NCI-H748 (cell line): ENCODE measurements at regions not wholly inside any gene's neighbourhood (a gene's known extent, or its start where the extent isn't known, plus 50 kb on each side); places are given as distances from the start of the nearest gene placed in this dataset.
"Not testable (repeated sequence)": the region's sequence is repeated elsewhere in the genome, so short reads cannot be mapped to it uniquely, and the experiment has no call there.

Source experiments
- DNase-seq: peaks from one replicate; lab custom pipeline; 2025; ENCODE audit not compliant: unreplicated experiment; lab: John Stamatoyannopoulos, UW

DNA sequence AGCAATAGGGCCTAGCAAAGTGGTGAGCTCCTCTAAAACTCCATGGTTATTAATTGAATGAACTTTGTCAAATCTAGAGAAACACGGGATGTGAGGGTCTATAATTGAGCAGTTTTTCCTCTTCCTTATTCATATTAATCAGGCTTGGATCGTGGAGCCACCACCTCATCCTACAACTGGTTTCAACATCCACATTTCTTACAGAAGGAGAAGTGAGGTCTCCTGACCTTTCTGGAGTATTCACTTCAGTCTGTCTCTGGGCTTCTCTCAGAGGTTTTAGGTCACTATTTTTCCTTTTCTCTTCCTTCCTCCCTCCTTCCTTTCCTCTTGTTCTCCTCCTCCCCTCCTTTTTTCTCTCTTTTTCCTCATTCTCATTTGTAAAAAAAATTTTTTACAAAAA, 177.3 kb upstream of the ACTBL2 start:
- no peak for DNase-seq

DNA sequence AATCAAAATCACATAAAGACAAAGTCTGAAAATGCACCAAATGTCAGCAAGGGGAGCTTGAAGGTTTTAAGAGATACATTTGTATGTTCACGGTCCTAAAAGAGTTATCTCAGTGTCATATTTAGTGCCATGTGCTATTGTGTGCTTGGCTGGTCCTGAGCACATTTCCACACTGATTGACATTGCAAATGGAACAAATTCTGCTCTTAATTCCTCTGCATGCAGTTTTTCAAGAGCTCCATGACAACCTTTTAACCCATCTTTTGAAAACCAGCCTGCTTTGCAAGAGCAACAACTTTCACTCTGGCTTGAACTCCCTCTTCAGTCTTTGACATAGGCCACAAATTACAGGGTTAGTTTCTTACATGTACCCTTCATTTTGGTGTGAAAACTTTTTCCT, 175.4 kb upstream of the ACTBL2 start:
- no peak for DNase-seq

DNA sequence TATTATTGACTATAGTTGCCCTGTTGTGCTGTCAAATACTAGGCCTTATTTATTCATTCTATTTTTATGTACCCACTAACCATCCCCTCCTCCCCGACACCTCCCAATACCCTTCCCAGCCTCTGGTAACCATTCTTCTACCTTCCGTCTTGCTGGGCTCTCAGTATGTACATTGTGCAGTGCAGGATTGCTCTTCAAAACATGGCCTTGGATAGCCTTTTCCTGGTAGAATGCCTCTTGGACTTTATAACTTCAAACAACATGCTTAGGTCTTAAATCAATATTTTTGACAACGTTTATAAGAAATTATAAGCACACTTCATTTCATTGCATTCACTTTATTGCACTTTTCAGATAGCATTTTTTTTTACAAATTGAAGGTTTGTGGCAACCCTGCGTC, 172.6 kb upstream of the ACTBL2 start:
- no peak for DNase-seq

DNA sequence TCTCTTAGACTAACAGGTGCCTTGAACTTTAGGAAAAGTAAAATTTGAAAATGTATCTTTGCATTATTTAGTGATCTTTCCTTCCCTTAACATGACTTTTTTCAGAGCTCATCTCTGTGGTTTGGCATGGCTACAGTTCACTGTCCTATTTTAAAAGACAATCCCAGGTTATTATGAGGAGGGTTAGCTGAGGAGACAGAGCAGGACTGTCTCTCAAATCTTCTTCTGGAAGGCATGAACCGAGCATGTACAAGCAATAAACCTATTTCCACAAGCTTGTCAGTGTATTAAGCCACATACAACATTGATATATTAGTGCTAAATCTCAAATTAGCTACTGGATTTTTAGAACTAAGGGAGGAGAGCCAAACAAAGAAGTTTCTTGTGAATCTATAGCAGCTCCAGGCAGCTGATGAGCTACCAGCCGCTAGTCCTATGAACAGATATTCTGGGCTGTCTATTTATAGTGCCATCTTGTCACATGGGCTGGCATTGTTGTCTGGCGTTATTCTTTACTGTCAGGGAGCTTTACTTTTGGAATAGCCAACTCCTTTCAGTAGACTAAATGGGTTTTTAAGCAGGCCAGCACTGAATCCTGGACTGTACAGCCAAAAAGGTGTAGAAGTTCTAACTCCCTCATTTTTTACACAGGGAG, 171.2 kb upstream of the ACTBL2 start:
- no peak for DNase-seq

DNA sequence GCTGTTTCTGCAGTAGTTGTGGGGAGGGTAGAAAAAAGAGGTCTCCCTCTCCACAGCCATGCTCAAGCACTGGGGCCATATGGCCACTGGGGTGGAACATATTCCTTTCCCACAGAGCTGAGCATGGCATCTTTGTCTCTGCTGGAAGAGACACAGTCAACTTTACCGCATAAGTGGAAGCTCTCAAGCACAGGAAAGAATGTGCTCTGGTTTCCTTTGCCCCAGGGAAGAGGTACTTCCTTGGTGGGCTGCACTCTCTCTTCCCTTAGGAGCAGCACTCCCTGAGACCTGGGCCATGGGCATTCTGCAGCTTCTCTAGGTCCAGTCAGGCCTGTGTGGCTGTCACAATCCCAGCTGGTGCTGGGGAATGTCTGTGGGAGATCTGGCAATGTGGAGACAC, 168.5 kb upstream of the ACTBL2 start:
- no peak for DNase-seq

DNA sequence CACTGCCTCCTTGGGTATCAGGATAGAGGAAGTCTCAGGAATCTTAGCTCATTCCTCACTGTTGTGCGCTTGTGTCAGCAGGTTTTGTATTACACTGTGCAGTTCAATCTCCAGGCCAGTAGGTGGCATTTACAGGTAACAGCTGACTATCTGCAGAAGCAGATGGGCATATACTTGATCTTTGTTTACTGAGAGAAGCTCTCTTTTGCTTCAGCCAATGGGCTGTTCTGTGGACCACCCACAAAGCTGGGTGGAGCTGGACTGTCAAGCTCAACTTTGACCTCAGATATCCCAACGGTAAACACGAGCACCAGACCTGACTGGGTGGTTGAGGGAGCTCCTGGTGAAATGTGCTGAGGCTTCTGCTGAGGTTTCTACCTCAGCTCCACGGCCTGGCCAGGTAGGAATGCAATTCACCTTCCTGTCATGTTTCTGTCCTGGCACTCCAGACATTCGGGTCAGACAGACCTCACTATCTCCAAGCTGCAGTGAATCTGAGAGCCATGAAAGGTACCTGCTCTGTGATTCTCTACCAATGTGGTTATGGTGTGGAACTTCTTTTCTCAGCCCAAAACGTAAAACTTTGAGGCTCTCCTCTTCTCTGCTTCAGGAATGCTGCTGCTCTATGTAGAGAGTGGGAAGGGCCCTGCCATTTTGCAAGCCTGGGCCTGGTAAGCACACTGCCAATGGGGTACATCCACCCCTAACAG, 167.9 kb upstream of the ACTBL2 start:
- peak; percentile 85 for DNase-seq

DNA sequence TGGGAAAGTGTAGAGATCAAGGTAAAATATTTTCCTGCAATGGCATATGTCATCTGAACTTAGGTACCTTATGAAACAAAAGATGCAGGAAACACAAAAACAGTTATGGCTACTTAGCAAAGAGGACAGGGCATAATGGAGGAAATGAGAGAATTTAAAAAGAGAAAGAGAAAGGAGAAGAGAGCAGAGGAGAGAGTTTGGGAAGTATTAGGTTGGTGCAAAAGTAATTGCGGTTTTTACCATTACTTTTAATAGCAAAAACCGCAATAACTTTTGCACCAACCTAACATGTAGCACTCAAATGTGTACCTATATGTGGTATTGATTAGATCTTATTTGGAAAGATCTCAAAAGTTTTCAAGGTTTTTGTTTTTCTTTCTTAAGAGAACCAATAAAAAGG, 160.1 kb upstream of the ACTBL2 start:
- no peak for DNase-seq

DNA sequence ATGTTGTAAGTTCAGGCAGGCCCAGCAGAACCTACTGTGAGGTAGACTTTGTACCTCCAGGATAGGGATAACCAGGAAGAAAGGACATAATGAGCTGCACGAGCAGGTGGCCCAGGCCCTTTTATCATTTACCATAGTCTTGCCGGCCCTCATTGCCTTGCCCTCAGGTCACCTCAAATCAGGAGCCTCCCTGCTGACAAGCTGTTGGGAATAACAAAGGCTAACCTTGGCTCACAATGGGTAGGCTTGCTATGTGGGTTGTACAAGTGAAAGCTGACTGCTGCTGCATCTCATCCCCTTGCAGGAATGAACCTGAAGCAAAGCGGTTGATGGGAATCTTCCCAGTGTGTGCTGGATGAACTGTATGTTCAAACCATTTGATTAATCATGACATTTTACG, 159.5 kb upstream of the ACTBL2 start:
- DNase-seq, result no peak

DNA sequence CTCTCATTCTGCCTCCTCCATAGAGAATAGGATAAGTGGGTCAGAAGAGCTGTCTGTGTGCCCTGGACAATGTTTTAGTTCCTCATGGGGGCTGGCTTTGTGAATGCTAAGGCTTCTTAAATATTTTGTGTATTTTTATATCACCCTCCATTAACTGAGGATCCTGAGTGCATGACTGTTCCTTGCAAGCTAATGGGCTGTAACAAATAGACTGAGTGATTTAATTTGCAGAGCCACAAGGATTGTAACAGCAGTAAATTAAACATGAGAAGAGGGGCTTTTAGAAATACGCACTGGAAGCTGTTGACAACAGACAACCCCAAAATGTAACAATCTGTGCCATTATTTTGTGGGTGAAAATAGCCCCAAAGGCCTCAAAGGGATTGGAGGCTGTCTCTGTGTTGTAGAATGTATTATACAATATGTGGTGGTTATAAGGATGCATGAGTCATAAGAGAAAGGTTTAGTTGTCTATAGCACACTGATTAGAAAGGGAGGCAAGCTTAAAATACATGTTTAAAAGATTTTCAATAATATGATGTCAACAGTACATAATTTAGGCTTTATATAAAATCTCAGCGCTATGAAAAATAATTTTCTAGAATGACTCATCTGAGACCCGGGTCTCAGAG, 152.7 kb upstream of the ACTBL2 start:
- no peak for DNase-seq

DNA sequence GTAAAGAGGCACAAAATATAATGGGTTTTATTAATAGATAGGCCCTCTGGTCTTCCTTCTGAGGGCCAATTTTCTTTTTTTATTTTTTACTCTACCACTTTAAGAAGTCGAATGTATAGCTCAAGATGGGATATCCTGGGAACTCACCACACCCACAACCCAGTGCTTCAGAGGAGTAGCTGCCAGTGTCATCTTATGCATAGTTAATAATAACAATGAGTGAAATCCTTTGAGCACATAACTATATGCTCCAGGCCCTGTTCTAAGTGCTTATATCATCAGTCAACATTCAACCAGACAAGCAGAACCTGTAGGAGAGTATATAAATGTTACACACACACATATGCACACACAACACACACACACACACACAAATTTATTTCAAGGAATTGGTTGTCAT, 150.3 kb upstream of the ACTBL2 start:
- DNase-seq, result no peak

DNA sequence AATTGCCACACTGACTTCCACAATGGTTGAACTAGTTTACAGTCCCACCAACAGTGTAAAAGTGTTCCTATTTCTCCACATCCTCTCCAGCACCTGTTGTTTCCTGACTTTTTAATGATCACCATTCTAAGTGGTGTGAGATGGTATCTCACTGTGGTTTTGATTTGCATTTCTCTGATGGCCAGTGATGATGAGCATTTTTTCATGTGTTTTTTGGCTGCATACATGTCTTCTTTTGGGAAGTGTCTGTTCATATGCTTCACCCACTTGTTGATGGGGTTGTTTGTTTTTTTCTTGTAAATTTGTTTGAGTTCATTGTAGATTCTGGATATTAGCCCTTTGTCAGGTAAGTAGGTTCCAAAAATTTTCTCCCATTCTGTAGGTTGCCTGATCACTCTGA, 148.5 kb upstream of the ACTBL2 start:
- not testable (repeated sequence) for DNase-seq

DNA sequence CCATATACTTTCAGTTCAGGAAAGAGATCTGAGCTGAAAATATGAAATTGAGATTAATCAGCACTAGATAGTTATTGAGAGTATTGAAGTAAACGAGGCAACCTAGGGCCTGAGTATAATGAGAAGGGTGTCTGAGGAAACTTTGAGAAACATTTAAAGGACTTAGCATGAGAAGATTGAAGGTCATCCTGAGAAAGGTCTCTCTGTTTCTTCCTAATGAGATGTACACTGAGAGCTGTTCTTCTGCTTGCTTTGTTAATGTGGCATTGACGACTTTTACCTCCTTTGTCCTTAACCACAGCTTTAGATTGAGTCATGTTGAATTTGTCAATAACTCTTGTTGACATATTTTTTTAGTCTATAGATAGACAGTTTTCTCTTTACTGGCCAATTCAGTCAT, 145.1 kb upstream of the ACTBL2 start:
- DNase-seq, result no peak

DNA sequence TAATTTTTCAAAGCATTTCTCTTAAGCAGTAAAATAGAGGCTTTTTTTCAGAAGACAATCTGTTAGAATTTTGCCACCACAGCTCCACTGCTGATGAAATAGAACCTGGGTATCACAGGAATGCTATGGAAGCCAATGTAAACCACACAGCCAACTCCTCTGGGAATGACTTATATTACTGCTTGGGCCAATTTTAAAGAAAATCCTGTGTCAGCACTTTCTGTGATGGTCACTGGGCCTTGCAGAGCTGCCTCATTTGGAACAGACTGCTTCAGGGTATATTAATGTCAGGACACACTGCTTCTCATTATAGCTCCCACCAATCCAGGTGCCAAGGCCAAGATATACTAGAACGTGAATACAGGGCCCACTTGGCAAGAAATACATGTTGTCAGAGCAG, 144.1 kb upstream of the ACTBL2 start:
- DNase-seq, result no peak

DNA sequence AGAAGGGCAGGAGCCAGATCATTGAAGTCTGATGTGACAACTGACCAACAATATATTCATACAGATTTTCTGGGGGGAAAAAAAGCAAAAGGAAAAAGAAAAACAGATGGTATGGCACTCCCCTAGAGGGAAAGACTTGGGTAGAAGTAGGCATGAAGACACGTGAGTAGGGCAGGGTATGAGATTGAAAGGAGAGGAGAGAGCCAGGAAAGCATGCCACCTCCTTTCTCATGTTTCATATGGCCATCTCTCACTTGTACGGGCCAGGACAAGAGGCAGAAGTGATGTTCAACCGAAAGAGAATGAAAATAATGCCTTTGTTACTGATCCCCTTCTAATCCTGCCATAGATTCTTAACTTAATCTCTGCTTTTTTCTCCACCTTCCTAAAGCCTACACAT, 139.0 kb upstream of the ACTBL2 start:
- DNase-seq, result no peak

DNA sequence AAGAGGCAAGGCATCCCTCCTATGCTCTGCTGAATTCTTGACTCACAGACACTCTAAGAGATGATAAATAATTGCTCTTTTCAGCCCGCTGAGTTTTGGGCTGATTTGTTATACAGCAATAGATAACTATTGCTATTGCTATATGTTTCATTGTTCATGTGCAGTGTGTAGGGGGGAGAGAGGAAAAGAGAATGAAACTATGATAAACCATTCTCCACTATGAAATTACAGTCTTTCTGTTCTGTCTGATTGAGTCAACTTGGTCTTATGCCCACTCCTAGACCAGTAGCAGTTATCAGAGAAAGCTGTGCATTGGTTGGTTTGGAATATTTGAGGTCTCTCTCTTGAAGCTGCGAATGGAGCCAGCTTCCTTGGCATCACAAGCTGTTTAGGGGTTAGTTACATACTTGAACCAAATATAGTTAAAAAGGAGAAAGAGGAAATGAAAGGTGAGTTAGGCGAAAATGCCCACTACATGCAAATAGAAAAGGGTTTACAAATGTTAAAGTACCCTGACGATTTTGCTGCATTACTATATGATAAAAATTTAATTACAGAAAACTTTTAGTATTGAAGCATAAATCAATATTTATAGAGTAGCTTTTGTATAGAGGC, 136.3 kb upstream of the ACTBL2 start:
- no peak for DNase-seq

DNA sequence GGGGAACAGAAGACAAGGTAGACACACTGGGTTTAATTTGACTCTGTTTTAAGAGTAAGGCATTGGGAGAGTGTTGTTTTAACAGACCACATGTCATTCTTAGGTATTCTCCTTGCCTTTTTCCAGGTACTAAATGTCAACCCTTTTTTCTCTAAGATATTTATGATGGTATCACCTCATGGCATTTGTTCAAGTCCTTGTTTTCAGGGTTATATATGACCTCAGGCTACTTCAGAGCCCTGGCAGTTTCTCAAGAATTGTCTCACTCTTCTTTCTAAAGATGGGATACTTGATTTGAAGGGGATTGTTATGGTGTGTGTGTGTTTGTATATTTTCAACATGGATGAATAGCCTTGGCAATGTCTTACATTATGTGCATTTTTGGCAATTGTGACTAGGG, 131.1 kb upstream of the ACTBL2 start:
- DNase-seq, result no peak

DNA sequence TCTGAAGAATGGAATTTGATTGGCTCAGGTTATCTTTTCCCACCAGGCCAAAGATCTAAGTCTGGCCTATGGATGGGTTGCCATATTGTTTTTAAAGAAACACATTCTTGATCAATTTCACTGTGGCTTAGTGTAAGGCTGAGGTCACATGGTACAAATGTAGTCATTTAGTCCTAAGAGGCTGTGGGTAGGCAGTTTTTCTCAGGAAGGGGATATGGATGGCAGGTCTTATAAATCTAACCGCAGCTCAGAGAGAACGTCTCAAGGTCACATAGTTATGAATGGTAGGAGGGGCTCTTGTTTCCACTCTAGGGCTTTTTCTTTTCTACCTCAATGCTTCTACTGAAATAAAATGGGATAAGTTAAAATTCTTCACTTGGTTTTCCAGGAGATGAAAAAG, 128.6 kb upstream of the ACTBL2 start:
- no peak for DNase-seq

DNA sequence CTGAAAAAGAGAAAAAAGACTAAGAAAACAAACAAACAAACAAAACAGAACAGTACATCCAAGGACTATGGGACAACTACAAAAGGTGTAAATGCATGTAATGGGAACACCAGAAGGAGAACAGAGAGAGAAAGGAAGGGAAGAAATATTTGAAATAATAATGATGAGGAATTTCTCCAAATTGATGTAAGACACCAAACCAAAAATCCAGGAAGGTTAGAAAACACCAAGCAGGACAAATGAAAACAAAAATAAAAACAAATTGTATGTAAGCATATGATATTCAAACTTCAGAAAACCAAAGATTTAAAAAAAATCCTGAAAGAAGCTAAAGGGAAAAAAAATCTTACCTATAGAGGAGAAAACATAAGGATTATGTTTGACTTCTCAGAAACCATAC, 125.9 kb upstream of the ACTBL2 start:
- DNase-seq, result no peak

DNA sequence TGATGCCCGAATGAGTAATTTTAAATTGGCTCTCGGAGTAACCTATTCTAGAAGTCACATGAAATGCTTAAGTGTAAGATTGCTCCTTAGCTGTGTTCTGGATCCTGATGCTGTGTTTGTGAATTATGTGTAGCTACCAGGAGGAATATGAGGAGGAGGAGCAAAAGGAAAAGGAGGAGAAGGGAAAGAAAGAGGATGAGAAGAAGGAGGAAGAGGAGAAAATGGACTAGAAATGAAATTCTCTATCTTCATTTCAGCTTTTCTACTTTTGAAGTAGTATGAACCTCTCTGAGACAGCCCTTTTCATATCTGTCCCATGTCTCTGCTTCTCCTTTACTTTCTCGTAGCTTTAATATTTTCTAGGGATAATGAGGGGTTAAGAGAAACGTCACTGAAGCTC, 119.4 kb upstream of the ACTBL2 start:
- DNase-seq, result no peak

DNA sequence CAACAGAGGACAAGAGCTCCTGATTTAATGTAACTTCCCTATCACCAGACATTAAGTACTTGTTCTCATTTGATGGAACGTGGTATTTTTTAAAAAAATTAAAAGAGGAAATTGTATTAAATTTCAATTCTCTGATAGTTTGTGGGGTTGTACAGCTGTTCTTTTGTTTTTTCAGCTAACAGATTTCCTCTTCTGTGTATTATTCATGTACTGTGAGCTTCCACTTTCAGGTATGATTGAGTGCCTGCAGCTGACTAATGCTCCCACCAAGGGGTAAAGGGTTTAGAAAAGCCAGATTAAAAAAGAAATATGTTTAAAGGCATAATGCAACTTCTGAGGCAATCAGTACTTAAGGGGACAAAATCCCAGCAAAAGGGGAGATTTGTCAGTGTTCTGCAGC, 117.7 kb upstream of the ACTBL2 start:
- no peak for DNase-seq

DNA sequence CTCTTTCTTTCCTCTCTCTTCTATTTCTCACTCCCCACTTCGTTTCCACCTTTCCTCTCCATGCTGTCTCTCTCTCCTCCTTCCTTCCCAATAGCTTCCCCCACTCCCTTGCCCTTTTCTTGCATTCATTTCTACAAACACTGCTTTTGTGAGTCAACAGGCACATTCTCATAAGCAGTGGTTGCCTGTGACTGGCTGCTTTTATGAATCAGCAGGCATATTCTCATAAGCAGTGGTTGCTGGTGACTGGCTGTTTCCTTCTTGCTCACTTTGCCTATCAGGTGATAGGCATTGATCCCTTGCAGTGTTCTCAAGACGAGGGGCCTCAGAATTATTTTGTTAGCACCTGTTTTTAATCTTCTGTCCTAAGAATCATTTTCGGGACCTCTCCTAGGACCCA, 116.1 kb upstream of the ACTBL2 start:
- no peak for DNase-seq

DNA sequence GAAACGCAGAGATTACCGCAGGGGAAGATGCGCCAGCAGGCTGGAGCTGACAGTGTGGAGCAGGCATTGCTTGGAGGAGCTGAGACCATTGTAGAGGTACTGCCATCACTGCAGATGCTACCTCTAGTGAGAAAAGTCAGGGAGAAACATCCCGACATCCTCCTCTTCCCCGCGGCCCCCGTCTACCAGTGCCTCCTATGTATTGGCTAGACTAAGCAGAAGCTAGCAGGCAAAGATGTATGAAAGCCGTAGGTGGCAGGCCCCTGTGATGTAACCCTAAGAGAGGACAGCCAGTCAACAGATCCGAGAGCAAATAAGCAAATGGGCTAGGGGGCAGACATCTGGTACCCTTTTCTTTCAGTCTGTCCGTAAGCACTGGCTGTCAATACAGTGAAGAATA, 115.5 kb upstream of the ACTBL2 start:
- peak; percentile 61 for DNase-seq
